ENCODE measurements at regions not wholly inside any gene's neighbourhood (a gene's known extent, or its start where the extent isn't known, plus 50 kb on each side); places are given as distances from the start of the nearest gene placed in this dataset.

GRCh38 chr6:132167929-132168892 is 217.0 kb upstream of the CCN2 start:
- H3K9me3 ChIP-seq (ENCODE audit: control insufficient read depth in 2 of 3, insufficient read depth in 1 of 3, low read length in 3 of 3): no peaks in the 10 kb centered on the region
- H3K27me3 ChIP-seq (ENCODE audit: control insufficient read depth, insufficient read depth, low read length): no peaks in the 10 kb centered on the region
- TF ChIP-seq, protein P1, sequence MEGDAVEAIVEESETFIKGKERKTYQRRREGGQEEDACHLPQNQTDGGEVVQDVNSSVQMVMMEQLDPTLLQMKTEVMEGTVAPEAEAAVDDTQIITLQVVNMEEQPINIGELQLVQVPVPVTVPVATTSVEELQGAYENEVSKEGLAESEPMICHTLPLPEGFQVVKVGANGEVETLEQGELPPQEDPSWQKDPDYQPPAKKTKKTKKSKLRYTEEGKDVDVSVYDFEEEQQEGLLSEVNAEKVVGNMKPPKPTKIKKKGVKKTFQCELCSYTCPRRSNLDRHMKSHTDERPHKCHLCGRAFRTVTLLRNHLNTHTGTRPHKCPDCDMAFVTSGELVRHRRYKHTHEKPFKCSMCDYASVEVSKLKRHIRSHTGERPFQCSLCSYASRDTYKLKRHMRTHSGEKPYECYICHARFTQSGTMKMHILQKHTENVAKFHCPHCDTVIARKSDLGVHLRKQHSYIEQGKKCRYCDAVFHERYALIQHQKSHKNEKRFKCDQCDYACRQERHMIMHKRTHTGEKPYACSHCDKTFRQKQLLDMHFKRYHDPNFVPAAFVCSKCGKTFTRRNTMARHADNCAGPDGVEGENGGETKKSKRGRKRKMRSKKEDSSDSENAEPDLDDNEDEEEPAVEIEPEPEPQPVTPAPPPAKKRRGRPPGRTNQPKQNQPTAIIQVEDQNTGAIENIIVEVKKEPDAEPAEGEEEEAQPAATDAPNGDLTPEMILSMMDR (IDR thresholded peaks at IDR 0.05; ENCODE audit: borderline replicate concordance, extremely low read depth, insufficient read depth): no peak
- no peak overlapping the region for H3K9ac ChIP-seq (ENCODE audit: low read length in 3 of 3)
- H3K4me1 ChIP-seq (ENCODE audit: control insufficient read depth in 2 of 3, insufficient read depth in 2 of 3, low read depth in 1 of 3, low read length in 3 of 3): no peaks in the 10 kb centered on the region
- no peaks in the 10 kb centered on the region for H3K36me3 ChIP-seq (ENCODE audit: control insufficient read depth in 2 of 3, insufficient read depth in 3 of 3, low read length in 3 of 3)
- no peak overlapping the region for H3K4me3 ChIP-seq (ENCODE audit: low read length in 3 of 3)
- DNase-seq (no peak), FAIRE-seq (no peak)
- intact Hi-C loops (cut with DNase I): no loop called here
- H3K27ac ChIP-seq (ENCODE audit: low read depth in 2 of 2, low read length in 2 of 2): no peak overlapping the region

GRCh38 chr6:132166526-132167051 is 215.4 kb upstream of the CCN2 start:
- no peaks in the 10 kb centered on the region for H3K4me1 ChIP-seq (ENCODE audit: control insufficient read depth in 2 of 3, insufficient read depth in 2 of 3, low read depth in 1 of 3, low read length in 3 of 3)
- intact Hi-C loops (cut with DNase I): no loop called here
- no peak overlapping the region for H3K4me3 ChIP-seq (ENCODE audit: low read length in 3 of 3)
- H3K9me3 ChIP-seq (ENCODE audit: control insufficient read depth in 2 of 3, insufficient read depth in 1 of 3, low read length in 3 of 3): no peaks in the 10 kb centered on the region
- no peak overlapping the region for H3K27ac ChIP-seq (ENCODE audit: low read depth in 2 of 2, low read length in 2 of 2)
- no peak overlapping the region for H3K9ac ChIP-seq (ENCODE audit: low read length in 3 of 3)
- FAIRE-seq (no peak), DNase-seq (no peak)
- H3K27me3 ChIP-seq (ENCODE audit: control insufficient read depth, insufficient read depth, low read length): no peaks in the 10 kb centered on the region
- TF ChIP-seq, protein P1 (IDR thresholded peaks at IDR 0.05; ENCODE audit: borderline replicate concordance, extremely low read depth, insufficient read depth): no peak
- no peaks in the 10 kb centered on the region for H3K36me3 ChIP-seq (ENCODE audit: control insufficient read depth in 2 of 3, insufficient read depth in 3 of 3, low read length in 3 of 3)

DNA sequence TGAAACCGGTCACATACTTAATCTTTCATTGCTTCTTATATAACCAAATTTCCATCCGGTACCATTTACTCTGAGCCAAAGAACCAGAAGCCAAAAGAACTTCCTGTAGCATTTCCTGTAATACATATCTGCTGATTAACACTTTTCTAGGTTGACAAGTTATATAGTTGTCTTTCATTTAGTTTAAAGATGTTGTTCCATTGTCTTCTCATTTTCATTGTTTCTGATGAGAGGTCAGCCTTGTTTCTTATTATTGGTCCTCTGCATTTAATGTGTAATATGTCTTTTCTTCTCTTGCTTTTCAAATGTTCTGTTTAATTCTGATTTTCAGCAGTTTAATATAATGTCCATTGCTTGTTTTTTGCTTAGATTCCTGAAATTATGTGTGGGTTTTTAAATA is 214.5 kb upstream of the CCN2 start:
- Histone ChIP-seq H3K4me3 (ENCODE audit: low read length in 3 of 3) (no peak overlapping the region), H3K4me1 (ENCODE audit: control insufficient read depth in 2 of 3, insufficient read depth in 2 of 3, low read depth in 1 of 3, low read length in 3 of 3) (no peaks in the 10 kb centered on the region), H3K36me3 (ENCODE audit: control insufficient read depth in 2 of 3, insufficient read depth in 3 of 3, low read length in 3 of 3) (no peaks in the 10 kb centered on the region), H3K27me3 (ENCODE audit: control insufficient read depth, insufficient read depth, low read length) (no peaks in the 10 kb centered on the region), H3K27ac (ENCODE audit: low read depth in 2 of 2, low read length in 2 of 2) (no peak overlapping the region), H3K9me3 (ENCODE audit: control insufficient read depth in 2 of 3, insufficient read depth in 1 of 3, low read length in 3 of 3) (no peaks in the 10 kb centered on the region), H3K9ac (ENCODE audit: low read length in 3 of 3) (no peak overlapping the region)
- intact Hi-C loops (cut with DNase I): no loop called here
- TF ChIP-seq, protein P1 (IDR thresholded peaks at IDR 0.05; ENCODE audit: borderline replicate concordance, extremely low read depth, insufficient read depth): no peak
- DNase-seq: no peak
- FAIRE-seq: no peak

All from kidney (tissue), 13 donors.